Ishikawa (cell line): ENCODE measurements at regions not wholly inside any gene's neighbourhood (a gene's known extent, or its start where the extent isn't known, plus 50 kb on each side); places are given as distances from the start of the nearest gene placed in this dataset.

Source experiments
- CEBPB ChIP-seq: IDR thresholded peaks from 2 replicates; pipeline ENCODE4 v1.6.1; 2012
- CREB1 ChIP-seq: IDR thresholded peaks from 2 replicates; pipeline ENCODE4 v1.6.1; 2012; ENCODE audit warnings: low read depth
- EGR1 ChIP-seq: IDR thresholded peaks from 2 replicates; pipeline ENCODE4 v1.6.1; 2012
- EP300 ChIP-seq: IDR thresholded peaks from 2 replicates; pipeline ENCODE4 v1.6.1; 2012; ENCODE audit warnings: borderline replicate concordance
- MAX ChIP-seq: IDR thresholded peaks from 2 replicates; pipeline ENCODE4 v1.6.1; 2012
- NFIC ChIP-seq: IDR thresholded peaks from 2 replicates; pipeline ENCODE4 v1.6.1; 2012
- REST ChIP-seq: IDR thresholded peaks from 2 replicates; pipeline ENCODE4 v1.6.1; 2012; ENCODE audit warnings: low read depth, mild to moderate bottlenecking

- TF ChIP-seq NFIC (no peak), EGR1 (no peak), MAX (no peak), CEBPB (no peak), EP300 (no peak), REST (no peak), CREB1 (no peak)
Measured at GRCh38 chr11:97254790-97255189, 865.0 kb downstream of the JRKL start.
